ENCODE measurements at regions not wholly inside any gene's neighbourhood (a gene's known extent, or its start where the extent isn't known, plus 50 kb on each side); places are given as distances from the start of the nearest gene placed in this dataset.

GRCh38 chr13:30364876-30365275 is 57.4 kb upstream of the UBE2L5 start:
- H2AFZ ChIP-seq (ENCODE audit: low read length), result peak overlapping the region; percentile 80
- peak overlapping the region; percentile 51 for H3K4me2 ChIP-seq (ENCODE audit: extremely low read depth, insufficient read depth, low read length)
- no peaks in the 10 kb centered on the region for H3K27me3 ChIP-seq (ENCODE audit: control insufficient read depth, insufficient read depth, low read length)
- no peak overlapping the region for H3K4me3 ChIP-seq (replicated peaks in 1 of 4; ENCODE audit: control extremely low read depth in 1 of 4, insufficient read depth in 1 of 4, low read depth in 3 of 4, low read length in 4 of 4)
- DNase-seq (ENCODE audit: low read depth in 2 of 2), result peak in 1 of 2 donors; percentile 47
- no peaks in the 10 kb centered on the region for H4K20me1 ChIP-seq (ENCODE audit: control insufficient read depth, extremely low read depth, insufficient read depth, low read length)
- no peak overlapping the region for H3K9ac ChIP-seq (ENCODE audit: insufficient read depth, low read length)
- H3K4me1 ChIP-seq (ENCODE audit: control insufficient read depth, extremely low read depth, insufficient read depth, low read length), result peaks cover 3% of the 10 kb centered on the region
- no peaks in the 10 kb centered on the region for H3K36me3 ChIP-seq (ENCODE audit: control insufficient read depth, insufficient read depth, low read length)
- peak overlapping the region; percentile 3 for H3K27ac ChIP-seq (ENCODE audit: insufficient read depth, low read length)
- no peaks in the 10 kb centered on the region for H3K79me2 ChIP-seq (ENCODE audit: control insufficient read depth, insufficient read depth, low read length)
- TF ChIP-seq CTCF (conservative IDR thresholded peaks at IDR 0.05 in 1 of 2, IDR thresholded peaks at IDR 0.05 in 1 of 2; ENCODE audit: low read depth in 1 of 2, low read length in 2 of 2) (no peak), EZH2 (IDR thresholded peaks at IDR 0.05; ENCODE audit: low read length, missing control alignments) (no peak)
- no peaks in the 10 kb centered on the region for H3K9me3 ChIP-seq (ENCODE audit: control insufficient read depth, insufficient read depth, low read depth, low read length)

- H3K4me3 ChIP-seq (replicated peaks in 1 of 4; ENCODE audit: control extremely low read depth in 1 of 4, insufficient read depth in 1 of 4, low read depth in 3 of 4, low read length in 4 of 4), result no peak overlapping the region
- H3K4me1 ChIP-seq (ENCODE audit: control insufficient read depth, extremely low read depth, insufficient read depth, low read length), result peaks cover 3% of the 10 kb centered on the region
- no peak overlapping the region for H2AFZ ChIP-seq (ENCODE audit: low read length)
- TF ChIP-seq EZH2 (IDR thresholded peaks at IDR 0.05; ENCODE audit: low read length, missing control alignments) (no peak), CTCF (conservative IDR thresholded peaks at IDR 0.05 in 1 of 2, IDR thresholded peaks at IDR 0.05 in 1 of 2; ENCODE audit: low read depth in 1 of 2, low read length in 2 of 2) (no peak)
- H3K9ac ChIP-seq (ENCODE audit: insufficient read depth, low read length), result no peak overlapping the region
- no peaks in the 10 kb centered on the region for H3K79me2 ChIP-seq (ENCODE audit: control insufficient read depth, insufficient read depth, low read length)
- no peak for DNase-seq (ENCODE audit: low read depth in 2 of 2)
- no peak overlapping the region for H3K27ac ChIP-seq (ENCODE audit: insufficient read depth, low read length)
- H3K9me3 ChIP-seq (ENCODE audit: control insufficient read depth, insufficient read depth, low read depth, low read length), result no peaks in the 10 kb centered on the region
- H4K20me1 ChIP-seq (ENCODE audit: control insufficient read depth, extremely low read depth, insufficient read depth, low read length), result no peaks in the 10 kb centered on the region
- no peaks in the 10 kb centered on the region for H3K27me3 ChIP-seq (ENCODE audit: control insufficient read depth, insufficient read depth, low read length)
- H3K4me2 ChIP-seq (ENCODE audit: extremely low read depth, insufficient read depth, low read length), result no peak overlapping the region
- H3K36me3 ChIP-seq (ENCODE audit: control insufficient read depth, insufficient read depth, low read length), result no peaks in the 10 kb centered on the region
These were observed 56.2 kb upstream of the UBE2L5 start for GRCh38 chr13:30366088-30366487.

- no peak overlapping the region for H3K4me2 ChIP-seq (ENCODE audit: extremely low read depth, insufficient read depth, low read length)
- no peaks in the 10 kb centered on the region for H3K27me3 ChIP-seq (ENCODE audit: control insufficient read depth, insufficient read depth, low read length)
- H3K4me3 ChIP-seq (replicated peaks in 1 of 4; ENCODE audit: control extremely low read depth in 1 of 4, insufficient read depth in 1 of 4, low read depth in 3 of 4, low read length in 4 of 4), result no peak overlapping the region
These were observed 55.0 kb upstream of the UBE2L5 start for GRCh38 chr13:30367296-30367695.

More at GRCh38 chr13:30367296-30367695, 55.0 kb upstream of the UBE2L5 start:
- TF ChIP-seq CTCF (conservative IDR thresholded peaks at IDR 0.05 in 1 of 2, IDR thresholded peaks at IDR 0.05 in 1 of 2; ENCODE audit: low read depth in 1 of 2, low read length in 2 of 2) (no peak), EZH2 (IDR thresholded peaks at IDR 0.05; ENCODE audit: low read length, missing control alignments) (no peak)
- Histone ChIP-seq H2AFZ (ENCODE audit: low read length) (no peak overlapping the region), H3K4me1 (ENCODE audit: control insufficient read depth, extremely low read depth, insufficient read depth, low read length) (peaks cover 3% of the 10 kb centered on the region), H3K27ac (ENCODE audit: insufficient read depth, low read length) (no peak overlapping the region), H3K9ac (ENCODE audit: insufficient read depth, low read length) (no peak overlapping the region), H4K20me1 (ENCODE audit: control insufficient read depth, extremely low read depth, insufficient read depth, low read length) (no peaks in the 10 kb centered on the region), H3K36me3 (ENCODE audit: control insufficient read depth, insufficient read depth, low read length) (no peaks in the 10 kb centered on the region), H3K79me2 (ENCODE audit: control insufficient read depth, insufficient read depth, low read length) (no peaks in the 10 kb centered on the region), H3K9me3 (ENCODE audit: control insufficient read depth, insufficient read depth, low read depth, low read length) (no peaks in the 10 kb centered on the region)
- DNase-seq (ENCODE audit: low read depth in 2 of 2), result no peak
